Activated CD4-positive, alpha-beta T cell treated with anti-CD3 and anti-CD28 coated beads, Interleukin-2, amount 50 U/mL, for 1 hour (primary cell): ENCODE measurements at regions not wholly inside any gene's neighbourhood (a gene's known extent, or its start where the extent isn't known, plus 50 kb on each side); places are given as distances from the start of the nearest gene placed in this dataset.

Experiments
- DNase-seq: peaks from one replicate; pipeline ENCODE4 v3.0.0-alpha.2; 2020

DNA sequence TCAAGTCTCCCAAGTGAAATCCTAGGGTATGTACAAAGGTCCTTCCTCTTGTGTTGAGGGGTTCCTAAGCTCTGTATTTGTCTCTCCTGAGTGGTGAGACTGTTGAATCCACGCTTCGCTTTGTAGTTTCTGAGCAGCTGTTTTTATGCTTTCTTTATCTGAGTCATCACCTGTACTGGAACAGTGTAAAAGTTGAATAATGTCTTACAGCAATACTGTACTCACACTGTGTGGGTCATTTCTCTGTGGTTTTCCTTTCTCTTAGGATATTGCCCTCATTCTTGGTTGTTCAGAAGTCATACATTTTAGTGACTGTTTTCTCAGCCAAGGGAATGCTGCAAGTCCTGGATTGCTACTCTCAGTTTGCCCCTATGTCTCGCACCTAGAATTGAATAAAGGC is 1596.6 kb downstream of the SLITRK5 start:
- DNase-seq = no peak

DNA sequence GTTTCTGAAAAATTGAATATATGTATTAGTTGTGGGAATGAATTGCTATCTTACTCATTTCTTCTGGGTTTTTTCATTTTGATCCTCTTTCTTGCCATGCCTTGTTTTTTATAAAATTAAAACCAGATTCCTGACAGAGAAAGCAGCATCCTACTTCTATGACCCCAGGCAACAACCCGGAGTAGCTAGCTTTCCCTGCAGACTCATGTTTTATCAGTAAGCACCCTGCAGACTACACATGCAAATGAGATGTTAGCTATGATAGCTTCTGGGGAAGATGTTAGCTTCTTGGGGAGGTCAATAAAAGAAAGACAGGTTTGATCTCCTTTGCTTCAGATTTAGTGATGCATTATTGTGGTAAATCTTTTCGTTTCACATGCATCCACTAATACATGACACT is 1598.6 kb downstream of the SLITRK5 start:
- DNase-seq = no peak

- DNase-seq = no peak
These were observed 1599.6 kb downstream of the SLITRK5 start for GRCh38 chr13:89270736-89271135.

- no peak for DNase-seq
These were observed 1608.2 kb downstream of the SLITRK5 start for GRCh38 chr13:89279374-89279773.

- DNase-seq = no peak
These were observed 1610.2 kb downstream of the SLITRK5 start for GRCh38 chr13:89281331-89281730.

DNA sequence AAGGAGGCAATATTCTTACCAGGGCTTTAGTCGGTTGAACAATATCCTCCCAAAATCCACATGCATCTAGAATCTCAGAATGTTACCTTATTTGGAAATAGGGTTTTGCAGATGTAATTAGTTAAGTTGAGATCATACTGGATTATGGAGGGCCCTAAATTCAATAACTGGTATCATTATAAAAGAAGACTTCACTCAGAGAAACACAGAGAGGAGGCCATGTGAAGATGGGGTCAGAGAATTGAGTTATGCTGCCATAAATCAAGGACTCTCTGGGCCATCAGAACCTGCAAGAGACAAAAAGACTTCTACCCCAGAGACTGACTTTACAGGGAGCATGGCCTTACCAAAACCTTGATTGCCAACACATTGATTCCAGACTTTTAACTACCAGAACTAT is 1611.1 kb downstream of the SLITRK5 start:
- no peak for DNase-seq

GRCh38 chr13:89287381-89287780 is 1616.2 kb downstream of the SLITRK5 start:
- no peak for DNase-seq

- no peak for DNase-seq
These were observed 1623.1 kb downstream of the SLITRK5 start for GRCh38 chr13:89294115-89294867.

- no peak for DNase-seq
These were observed 1636.1 kb downstream of the SLITRK5 start for GRCh38 chr13:89307278-89307677.

- no peak for DNase-seq
These were observed 1639.9 kb downstream of the SLITRK5 start for GRCh38 chr13:89310943-89311672.

DNA sequence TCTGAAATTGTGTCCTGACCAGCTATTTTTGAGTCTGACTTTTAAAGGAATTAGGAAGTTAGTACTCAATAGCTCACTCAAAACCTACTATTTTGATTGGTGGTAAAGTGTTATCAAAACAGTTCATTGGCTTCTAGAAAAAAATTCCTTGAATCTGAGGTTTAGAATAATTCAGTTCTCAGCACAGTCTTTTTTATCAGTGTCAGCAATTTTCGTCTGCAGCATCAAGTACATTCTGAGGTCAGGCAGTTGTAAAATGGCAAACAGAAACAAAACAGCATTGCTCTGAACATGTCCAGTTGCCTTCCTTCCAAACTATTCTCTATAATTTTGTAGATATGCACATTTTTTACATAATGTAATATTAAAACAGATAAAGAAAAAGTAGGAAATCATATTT is 1644.1 kb downstream of the SLITRK5 start:
- no peak for DNase-seq

DNA sequence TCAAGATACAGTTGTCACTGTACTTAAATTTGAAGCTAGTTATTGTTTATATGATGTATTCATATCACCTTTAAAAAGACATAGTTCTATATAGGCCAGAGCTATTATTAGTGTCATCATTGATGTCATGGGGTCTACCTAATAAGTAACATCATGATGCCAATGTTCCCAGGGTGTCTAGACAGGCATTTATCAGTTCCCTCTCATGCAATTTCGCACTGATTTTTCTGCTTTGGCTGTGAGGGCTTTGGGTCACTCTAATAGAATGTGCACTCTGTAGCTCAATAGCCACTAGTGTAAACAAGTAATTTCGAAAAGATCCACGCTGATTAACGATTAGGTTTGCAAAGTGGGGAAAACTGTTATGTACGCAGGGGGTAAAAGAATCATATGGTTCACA is 1651.3 kb downstream of the SLITRK5 start:
- DNase-seq = no peak

DNA sequence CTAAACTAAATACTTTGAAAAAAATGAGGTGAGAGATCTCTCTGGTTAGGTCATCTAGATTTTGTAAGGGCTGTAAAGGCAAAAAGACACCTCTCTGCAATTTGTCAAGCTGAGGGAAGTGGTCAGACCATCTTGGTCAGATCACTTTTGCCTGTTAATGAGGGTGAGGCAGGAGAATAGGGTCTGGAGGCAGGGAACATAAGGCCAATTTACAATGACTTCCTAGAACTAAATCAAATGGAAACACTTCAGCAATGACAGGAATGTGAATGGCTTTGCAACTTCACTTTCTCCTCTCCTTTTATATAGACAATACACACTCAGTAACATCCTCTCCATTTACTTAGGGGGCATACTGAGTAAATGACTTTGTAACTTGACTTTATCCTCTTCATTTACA is 1653.4 kb downstream of the SLITRK5 start:
- DNase-seq = no peak

DNA sequence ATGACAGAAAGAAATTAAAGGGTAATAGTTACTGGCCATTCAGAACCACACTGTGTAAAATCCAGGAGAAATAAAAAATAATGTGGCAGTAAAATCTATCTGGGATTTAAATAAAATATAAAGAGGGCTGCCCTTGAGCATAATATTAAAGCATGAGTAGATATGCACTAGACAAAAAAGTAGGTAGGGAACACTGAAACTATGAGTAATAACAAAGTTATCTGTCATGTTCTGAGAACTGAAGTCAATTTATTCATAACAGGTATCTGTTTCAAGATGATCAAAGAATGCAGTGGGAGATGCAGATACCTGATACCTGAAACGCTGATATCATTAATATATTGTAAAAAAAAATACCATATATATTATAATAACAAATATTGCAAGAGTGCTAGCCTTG is 1672.0 kb downstream of the SLITRK5 start:
- DNase-seq = no peak

GRCh38 chr13:89352384-89352783 is 1681.2 kb downstream of the SLITRK5 start:
- DNase-seq = no peak

GRCh38 chr13:89361909-89362308 is 1690.7 kb downstream of the SLITRK5 start:
- no peak for DNase-seq

GRCh38 chr13:89363144-89363543 is 1692.0 kb downstream of the SLITRK5 start:
- DNase-seq = no peak

- no peak for DNase-seq
These were observed 1701.0 kb downstream of the SLITRK5 start for GRCh38 chr13:89372193-89372592.

DNA sequence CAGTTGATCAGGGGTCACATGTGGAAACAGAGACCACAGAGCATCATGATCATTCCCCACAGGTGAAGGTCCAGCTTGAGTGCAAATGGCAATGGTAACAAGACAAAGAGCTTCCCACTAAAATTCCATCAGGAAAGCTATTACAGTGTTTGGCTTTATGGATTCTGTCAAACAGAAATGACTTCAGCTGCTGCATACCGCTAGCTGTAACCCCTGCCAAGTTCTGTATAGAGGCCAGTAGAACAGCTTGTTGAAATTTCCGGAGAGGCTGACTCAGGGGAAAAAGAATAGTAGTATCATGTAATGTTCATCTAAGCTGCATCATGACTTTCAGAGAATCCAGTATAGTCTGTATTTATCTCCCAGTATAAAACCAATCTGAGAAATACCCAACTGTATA is 1704.7 kb downstream of the SLITRK5 start:
- DNase-seq = no peak

- no peak for DNase-seq
These were observed 1708.9 kb downstream of the SLITRK5 start for GRCh38 chr13:89380101-89380500.

- DNase-seq = no peak
These were observed 1711.8 kb downstream of the SLITRK5 start for GRCh38 chr13:89382981-89383380.

DNA sequence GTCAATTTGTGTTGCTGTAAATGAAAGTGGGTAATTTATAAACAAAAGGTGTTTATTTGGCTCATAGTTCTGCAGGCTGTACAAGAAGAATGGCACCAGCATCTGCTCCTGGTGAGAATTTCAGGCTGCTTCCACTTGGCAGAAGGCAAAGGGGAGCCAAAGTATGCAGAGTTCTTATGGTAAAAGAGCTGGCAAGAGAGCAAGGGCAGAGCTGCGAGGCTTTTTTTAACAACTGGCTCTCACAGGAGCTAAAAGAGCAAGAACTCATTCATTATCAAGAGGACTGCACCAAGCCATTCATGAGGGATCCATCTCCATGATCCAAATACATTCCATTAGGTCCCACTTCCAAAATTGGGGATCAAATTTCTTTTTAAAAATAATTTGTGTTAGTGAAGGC is 1712.7 kb downstream of the SLITRK5 start:
- DNase-seq = no peak

- no peak for DNase-seq
These were observed 1722.7 kb downstream of the SLITRK5 start for GRCh38 chr13:89393758-89394304.

DNA sequence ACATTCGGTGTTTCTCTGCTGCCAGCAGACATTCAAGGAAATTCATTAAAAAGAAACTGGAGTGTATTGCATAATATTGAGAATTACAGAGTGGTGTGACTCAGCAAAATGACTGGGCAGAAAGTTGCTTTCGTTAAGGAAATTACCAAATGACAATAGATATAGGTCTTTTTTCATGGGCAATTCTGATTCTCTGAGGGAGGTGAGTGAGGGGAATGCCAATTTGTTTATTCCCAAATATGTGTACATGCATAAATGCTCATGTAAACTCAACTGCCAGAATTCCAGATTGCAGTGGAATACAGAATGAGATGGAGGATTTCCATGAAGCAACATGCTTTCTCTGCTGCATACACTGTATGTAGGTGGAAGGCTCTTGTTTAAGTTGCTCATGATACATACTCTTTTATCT is 1730.1 kb downstream of the SLITRK5 start:
- no peak for DNase-seq
